Neural cell (in vitro differentiated cells): ENCODE measurements at regions not wholly inside any gene's neighbourhood (a gene's known extent, or its start where the extent isn't known, plus 50 kb on each side); places are given as distances from the start of the nearest gene placed in this dataset.

Source experiments
- EP300 ChIP-seq: fragments of 450-650 bp; conservative IDR thresholded peaks from 2 replicates; pipeline ENCODE4 v1.6.1; 2014; ENCODE audit warnings: antibody characterized with exemption, mild to moderate bottlenecking, moderate library complexity; ENCODE audit not compliant: poor library complexity, severe bottlenecking
- EZH2 ChIP-seq: fragments of 200-600, 300-800 bp; shearing (Covaris generic), sonication (generic); IDR thresholded peaks from 2 replicates; pipeline ENCODE4 v1.6.1; 2014; ENCODE audit warnings: antibody characterized with exemption, low read length, borderline replicate concordance, mild to moderate bottlenecking; ENCODE audit not compliant: insufficient read depth, poor library complexity, severe bottlenecking
- RAD21 ChIP-seq: fragments of 450-650 bp; conservative IDR thresholded peaks from 2 replicates; pipeline ENCODE4 v1.6.1; 2014; ENCODE audit warnings: antibody characterized with exemption, mild to moderate bottlenecking, moderate library complexity
- TF ChIP-seq, protein P1 (sequence below): fragments of 450-650 bp; IDR thresholded peaks from 2 replicates; pipeline ENCODE4 v1.5.1; 2014; ENCODE audit warnings: antibody characterized with exemption, mild to moderate bottlenecking, moderate library complexity; ENCODE audit not compliant: poor library complexity, severe bottlenecking

GRCh38 chr4:125714049-125714448, 399.3 kb downstream of the FAT4 start:
- TF ChIP-seq, protein P1, sequence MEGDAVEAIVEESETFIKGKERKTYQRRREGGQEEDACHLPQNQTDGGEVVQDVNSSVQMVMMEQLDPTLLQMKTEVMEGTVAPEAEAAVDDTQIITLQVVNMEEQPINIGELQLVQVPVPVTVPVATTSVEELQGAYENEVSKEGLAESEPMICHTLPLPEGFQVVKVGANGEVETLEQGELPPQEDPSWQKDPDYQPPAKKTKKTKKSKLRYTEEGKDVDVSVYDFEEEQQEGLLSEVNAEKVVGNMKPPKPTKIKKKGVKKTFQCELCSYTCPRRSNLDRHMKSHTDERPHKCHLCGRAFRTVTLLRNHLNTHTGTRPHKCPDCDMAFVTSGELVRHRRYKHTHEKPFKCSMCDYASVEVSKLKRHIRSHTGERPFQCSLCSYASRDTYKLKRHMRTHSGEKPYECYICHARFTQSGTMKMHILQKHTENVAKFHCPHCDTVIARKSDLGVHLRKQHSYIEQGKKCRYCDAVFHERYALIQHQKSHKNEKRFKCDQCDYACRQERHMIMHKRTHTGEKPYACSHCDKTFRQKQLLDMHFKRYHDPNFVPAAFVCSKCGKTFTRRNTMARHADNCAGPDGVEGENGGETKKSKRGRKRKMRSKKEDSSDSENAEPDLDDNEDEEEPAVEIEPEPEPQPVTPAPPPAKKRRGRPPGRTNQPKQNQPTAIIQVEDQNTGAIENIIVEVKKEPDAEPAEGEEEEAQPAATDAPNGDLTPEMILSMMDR, result no peak
- TF ChIP-seq EZH2 (no peak), EP300 (no peak), RAD21 (no peak)
